ENCODE measurements at regions not wholly inside any gene's neighbourhood (a gene's known extent, or its start where the extent isn't known, plus 50 kb on each side); places are given as distances from the start of the nearest gene placed in this dataset.

DNA sequence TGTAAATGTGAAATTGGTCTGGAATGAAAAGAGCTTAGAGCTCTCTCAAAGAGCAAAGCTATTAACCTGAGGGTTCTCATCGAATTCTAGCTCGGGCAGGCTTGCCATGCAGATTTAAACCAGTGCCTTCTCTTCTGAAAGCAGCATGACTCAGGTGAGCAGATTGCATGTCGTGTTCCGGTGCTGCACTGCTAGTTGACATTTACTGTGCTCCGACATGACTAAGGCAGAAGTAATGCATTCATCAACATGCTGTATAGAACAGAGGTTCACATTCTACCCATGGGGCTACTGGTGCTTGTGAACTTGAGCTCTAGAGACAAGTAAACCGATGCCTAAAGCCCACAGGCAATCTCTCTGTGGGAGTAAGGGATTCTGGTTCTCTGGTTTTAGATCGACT, 947.7 kb downstream of the EFNB2 start:
- TF ChIP-seq EZH2 (IDR thresholded peaks at IDR 0.05; ENCODE audit: low read length, unreplicated experiment): no peak
- TF ChIP-seq CTCF (conservative IDR thresholded peaks at IDR 0.05; ENCODE audit: low read depth, low read length): no peak
- TF ChIP-seq EZH2phosphoT487 (IDR thresholded peaks at IDR 0.05; ENCODE audit: borderline replicate concordance, low read length): no peak
- H3K36me3 ChIP-seq (ENCODE audit: low read depth, low read length): no peaks in the 10 kb centered on the region
- no peak overlapping the region for H3K9ac ChIP-seq (ENCODE audit: low read length)
- intact Hi-C loops (cut with micrococcal nuclease): loop anchor here (10.0 kb wide), 1 partner anchor 947 kb away; the partner anchor contains the start of gene EFNB2
- no peaks in the 10 kb centered on the region for H4K20me1 ChIP-seq (ENCODE audit: low read length)
- H3K79me2 ChIP-seq (ENCODE audit: low read length): no peaks in the 10 kb centered on the region
- no peak overlapping the region for H3K4me3 ChIP-seq (ENCODE audit: low read length)
- DNase-seq (peak; percentile 91), ATAC-seq (peak; percentile 100)
- ChIA-PET CTCF (no interaction called here), POLR2A (ENCODE audit: unreplicated experiment) (interaction anchor here (0.5 kb wide), 1 partner anchor 159 kb away, joined by 4 read pairs; no protein-coding TSS in a partner anchor)
- BruUV-seq (replicated peaks): no TSS peak
- no peaks in the 10 kb centered on the region for H3K9me3 ChIP-seq (ENCODE audit: low read length)
- H3K9me2 ChIP-seq (replicated peaks; ENCODE audit: low read length): no peaks in the 10 kb centered on the region
- no peaks in the 10 kb centered on the region for H3F3A ChIP-seq (ENCODE audit: low read length, unreplicated experiment)
- H3K27ac ChIP-seq (ENCODE audit: low read length): peak overlapping the region; percentile 57
- peaks cover 13% of the 10 kb centered on the region for H3K4me1 ChIP-seq (ENCODE audit: insufficient read depth, low read length)
- H3K4me2 ChIP-seq (ENCODE audit: low read length): peak overlapping the region; percentile 60
- H2AFZ ChIP-seq (ENCODE audit: low read length): peak overlapping the region; percentile 21; the same call in 1 of the 2 replicates
- H3K27me3 ChIP-seq (ENCODE audit: low read length): no peaks in the 10 kb centered on the region

DNA sequence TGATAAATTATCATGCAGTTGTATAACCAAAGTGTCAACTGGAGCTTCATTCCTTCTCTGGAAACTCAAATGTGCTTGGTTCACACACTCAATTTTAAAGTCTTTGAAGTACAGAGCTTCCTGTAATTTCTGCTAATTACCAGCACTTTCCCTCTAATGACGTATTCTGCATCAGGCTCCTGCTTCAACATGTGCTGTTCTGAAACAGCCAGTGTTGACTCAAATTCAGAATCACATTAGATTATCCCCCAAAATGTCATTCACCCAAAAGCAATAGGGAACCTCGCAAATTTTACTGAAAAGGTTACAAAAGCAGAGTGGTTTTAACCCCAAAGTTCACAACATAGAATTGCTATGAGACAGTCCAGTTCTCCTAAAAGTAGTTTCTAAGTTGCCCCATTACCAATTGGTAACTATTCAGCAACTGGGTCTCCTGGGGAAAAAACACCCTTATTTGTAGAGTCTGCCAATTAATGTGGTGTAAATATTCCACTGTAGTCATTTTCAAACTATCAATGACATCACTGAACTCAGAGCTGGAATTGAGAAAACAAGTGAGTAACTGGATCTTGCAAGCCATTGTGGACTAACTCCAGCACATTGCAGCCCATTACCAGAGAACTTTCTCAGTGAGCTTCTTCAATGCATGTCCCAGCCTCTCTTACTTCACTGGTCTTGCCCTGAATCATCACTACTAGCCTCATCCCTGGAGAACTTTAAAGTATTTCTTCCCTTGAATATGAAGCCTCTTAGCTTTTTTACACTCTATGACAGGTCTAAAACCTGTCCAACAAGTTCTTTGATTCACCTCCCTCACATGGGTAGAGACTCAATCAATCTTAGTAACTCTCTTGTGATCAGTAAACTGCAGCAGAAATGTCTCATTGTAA, 955.4 kb downstream of the EFNB2 start:
- H3K27ac ChIP-seq (ENCODE audit: low read length): no peak overlapping the region
- no peak overlapping the region for H3K4me3 ChIP-seq (ENCODE audit: low read length)
- H3K27me3 ChIP-seq (ENCODE audit: low read length): no peaks in the 10 kb centered on the region
- no peaks in the 10 kb centered on the region for H3K9me3 ChIP-seq (ENCODE audit: low read length)
- H3K9ac ChIP-seq (ENCODE audit: low read length): no peak overlapping the region
- DNase-seq (peak; percentile 76), ATAC-seq (peak; percentile 72)
- H4K20me1 ChIP-seq (ENCODE audit: low read length): no peaks in the 10 kb centered on the region
- no peaks in the 10 kb centered on the region for H3K9me2 ChIP-seq (replicated peaks; ENCODE audit: low read length)
- no peaks in the 10 kb centered on the region for H3K79me2 ChIP-seq (ENCODE audit: low read length)
- H3K36me3 ChIP-seq (ENCODE audit: low read depth, low read length): no peaks in the 10 kb centered on the region
- H3K4me1 ChIP-seq (ENCODE audit: insufficient read depth, low read length): peaks cover 6% of the 10 kb centered on the region; the same call in 1 of the 2 replicates
- TF ChIP-seq EZH2 (IDR thresholded peaks at IDR 0.05; ENCODE audit: low read length, unreplicated experiment): no peak
- no peak for TF ChIP-seq CTCF (conservative IDR thresholded peaks at IDR 0.05; ENCODE audit: low read depth, low read length)
- no peak for TF ChIP-seq EZH2phosphoT487 (IDR thresholded peaks at IDR 0.05; ENCODE audit: borderline replicate concordance, low read length)
- CTCF ChIA-PET: no interaction called here
- no peak overlapping the region for H2AFZ ChIP-seq (ENCODE audit: low read length)
- no peak overlapping the region for H3K4me2 ChIP-seq (ENCODE audit: low read length)
- intact Hi-C loops (cut with micrococcal nuclease): loop anchor here (10.0 kb wide), 1 partner anchor 955 kb away; the partner anchor contains the start of gene EFNB2
- H3F3A ChIP-seq (ENCODE audit: low read length, unreplicated experiment): no peaks in the 10 kb centered on the region
- BruUV-seq (replicated peaks): no TSS peak
- POLR2A ChIA-PET (ENCODE audit: unreplicated experiment): no interaction called here

GRCh38 chr13:105573136-105573535, 962.3 kb downstream of the EFNB2 start:
- DNase-seq: peak; percentile 43
- ATAC-seq: peak; percentile 81

More at GRCh38 chr13:105573136-105573535, 962.3 kb downstream of the EFNB2 start:
- Histone ChIP-seq H3K36me3 (ENCODE audit: low read depth, low read length) (no peaks in the 10 kb centered on the region), H4K20me1 (ENCODE audit: low read length) (no peaks in the 10 kb centered on the region), H3K9ac (ENCODE audit: low read length) (no peak overlapping the region), H3K79me2 (ENCODE audit: low read length) (no peaks in the 10 kb centered on the region), H3K9me3 (ENCODE audit: low read length) (no peaks in the 10 kb centered on the region), H3K9me2 (replicated peaks; ENCODE audit: low read length) (no peaks in the 10 kb centered on the region), H3K4me1 (ENCODE audit: insufficient read depth, low read length) (peaks cover 7% of the 10 kb centered on the region; the same call in 1 of the 2 replicates), H2AFZ (ENCODE audit: low read length) (no peak overlapping the region), H3F3A (ENCODE audit: low read length, unreplicated experiment) (no peaks in the 10 kb centered on the region), H3K4me2 (ENCODE audit: low read length) (no peak overlapping the region), H3K27ac (ENCODE audit: low read length) (no peak overlapping the region), H3K27me3 (ENCODE audit: low read length) (no peaks in the 10 kb centered on the region), H3K4me3 (ENCODE audit: low read length) (no peak overlapping the region)
- TF ChIP-seq EZH2phosphoT487 (IDR thresholded peaks at IDR 0.05; ENCODE audit: borderline replicate concordance, low read length) (no peak), CTCF (conservative IDR thresholded peaks at IDR 0.05; ENCODE audit: low read depth, low read length) (no peak), EZH2 (IDR thresholded peaks at IDR 0.05; ENCODE audit: low read length, unreplicated experiment) (no peak)
- ChIA-PET CTCF (no interaction called here), POLR2A (ENCODE audit: unreplicated experiment) (no interaction called here)
- intact Hi-C loops (cut with micrococcal nuclease): no loop called here
- no TSS peak for BruUV-seq (replicated peaks)
